Endothelial cell (in vitro differentiated cells): ENCODE measurements at regions not wholly inside any gene's neighbourhood (a gene's known extent, or its start where the extent isn't known, plus 50 kb on each side); places are given as distances from the start of the nearest gene placed in this dataset.

ENCODE experiments used
- DNase-seq: peaks from one replicate; pipeline ENCODE4 v3.0.0; 2021; ENCODE audit warnings: low spot score
- H3K27ac Mint-ChIP-seq: one replicate; pipeline ENCODE4 v1.8.0; 2021; ENCODE audit warnings: mixed read lengths, inconsistent platforms; ENCODE audit not compliant: unreplicated experiment
- H3K27me3 Mint-ChIP-seq: one replicate; pipeline ENCODE4 v1.8.0; 2021; ENCODE audit warnings: mild to moderate bottlenecking, moderate library complexity, mixed read lengths, inconsistent platforms; ENCODE audit not compliant: unreplicated experiment
- H3K36me3 Mint-ChIP-seq: one replicate; pipeline ENCODE4 v1.8.0; 2021; ENCODE audit warnings: mild to moderate bottlenecking, low read depth, mixed read lengths, inconsistent platforms; ENCODE audit not compliant: unreplicated experiment
- H3K4me1 Mint-ChIP-seq: one replicate; pipeline ENCODE4 v1.8.0; 2021; ENCODE audit warnings: mild to moderate bottlenecking, mixed read lengths, inconsistent platforms; ENCODE audit not compliant: unreplicated experiment
- H3K4me3 Mint-ChIP-seq: one replicate; pipeline ENCODE4 v1.8.0; 2021; ENCODE audit warnings: mild to moderate bottlenecking, mixed read lengths, inconsistent platforms; ENCODE audit not compliant: unreplicated experiment
- H3K9me3 Mint-ChIP-seq: one replicate; pipeline ENCODE4 v1.8.0; 2021; ENCODE audit warnings: mixed read lengths, inconsistent platforms; ENCODE audit not compliant: unreplicated experiment
- TF ChIP-seq, protein P1 (sequence below): fragments of 200-600 bp; sonication (generic); IDR thresholded peaks from one replicate; pipeline ENCODE4 v1.5.0; 2021; ENCODE audit warnings: antibody characterized with exemption; ENCODE audit not compliant: unreplicated experiment

- H3K36me3 Mint-ChIP-seq: peaks cover 3% of the 10 kb centered on the region
- no peak overlapping the region for H3K27ac Mint-ChIP-seq
Measured at GRCh38 chr13:44309794-44310757, 63.5 kb upstream of the SERP2 start.

DNA sequence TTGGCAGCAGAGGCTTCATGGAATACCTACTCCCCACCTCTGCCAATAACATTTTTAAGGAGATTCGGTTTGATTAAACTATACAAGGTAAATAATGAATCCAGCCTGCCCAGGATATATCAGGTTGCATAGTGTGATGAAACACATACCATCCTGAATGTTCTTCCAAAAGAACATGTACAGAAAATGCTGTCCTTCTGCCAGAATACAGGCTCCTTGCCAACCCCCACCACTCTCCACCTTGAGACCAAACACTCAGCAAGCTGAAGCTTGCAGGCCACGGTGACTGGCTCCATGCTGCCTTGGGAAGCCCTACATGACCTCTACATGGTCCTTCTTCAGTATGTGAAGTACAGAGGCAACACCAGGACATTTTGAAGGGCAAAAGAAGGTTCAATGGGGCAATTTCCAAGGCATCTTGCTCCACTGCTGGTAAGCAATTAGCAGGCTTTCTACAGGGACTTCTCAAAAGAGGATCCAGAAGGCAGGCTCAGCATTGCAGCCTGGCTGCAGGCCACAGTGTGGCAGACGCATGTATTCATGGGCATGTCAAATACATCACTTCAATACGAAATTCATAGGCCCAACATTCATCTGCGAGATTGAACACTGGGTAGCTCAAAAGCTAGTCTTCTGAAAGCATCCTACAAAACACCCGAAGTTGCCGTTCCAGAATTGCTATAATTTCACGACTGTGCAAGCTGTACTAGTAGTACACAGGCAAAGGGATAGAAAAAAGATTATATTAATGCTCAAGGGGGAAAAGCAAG lies 62.4 kb upstream of the SERP2 start:
- no peak overlapping the region for H3K27ac Mint-ChIP-seq
- no peak overlapping the region for H3K4me3 Mint-ChIP-seq
- TF ChIP-seq, protein P1, sequence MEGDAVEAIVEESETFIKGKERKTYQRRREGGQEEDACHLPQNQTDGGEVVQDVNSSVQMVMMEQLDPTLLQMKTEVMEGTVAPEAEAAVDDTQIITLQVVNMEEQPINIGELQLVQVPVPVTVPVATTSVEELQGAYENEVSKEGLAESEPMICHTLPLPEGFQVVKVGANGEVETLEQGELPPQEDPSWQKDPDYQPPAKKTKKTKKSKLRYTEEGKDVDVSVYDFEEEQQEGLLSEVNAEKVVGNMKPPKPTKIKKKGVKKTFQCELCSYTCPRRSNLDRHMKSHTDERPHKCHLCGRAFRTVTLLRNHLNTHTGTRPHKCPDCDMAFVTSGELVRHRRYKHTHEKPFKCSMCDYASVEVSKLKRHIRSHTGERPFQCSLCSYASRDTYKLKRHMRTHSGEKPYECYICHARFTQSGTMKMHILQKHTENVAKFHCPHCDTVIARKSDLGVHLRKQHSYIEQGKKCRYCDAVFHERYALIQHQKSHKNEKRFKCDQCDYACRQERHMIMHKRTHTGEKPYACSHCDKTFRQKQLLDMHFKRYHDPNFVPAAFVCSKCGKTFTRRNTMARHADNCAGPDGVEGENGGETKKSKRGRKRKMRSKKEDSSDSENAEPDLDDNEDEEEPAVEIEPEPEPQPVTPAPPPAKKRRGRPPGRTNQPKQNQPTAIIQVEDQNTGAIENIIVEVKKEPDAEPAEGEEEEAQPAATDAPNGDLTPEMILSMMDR: no peak
- peaks cover 1% of the 10 kb centered on the region for H3K27me3 Mint-ChIP-seq
- peaks cover 3% of the 10 kb centered on the region for H3K36me3 Mint-ChIP-seq
- no peak for DNase-seq
- peaks cover 14% of the 10 kb centered on the region for H3K4me1 Mint-ChIP-seq
- no peaks in the 10 kb centered on the region for H3K9me3 Mint-ChIP-seq

More at GRCh38 chr13:44309794-44310757, 63.5 kb upstream of the SERP2 start:
- Mint-ChIP-seq H3K9me3 (no peaks in the 10 kb centered on the region), H3K4me3 (no peak overlapping the region), H3K4me1 (peaks cover 24% of the 10 kb centered on the region), H3K27me3 (peaks cover 1% of the 10 kb centered on the region)
- DNase-seq: no peak
- TF ChIP-seq, protein P1: no peak

DNA sequence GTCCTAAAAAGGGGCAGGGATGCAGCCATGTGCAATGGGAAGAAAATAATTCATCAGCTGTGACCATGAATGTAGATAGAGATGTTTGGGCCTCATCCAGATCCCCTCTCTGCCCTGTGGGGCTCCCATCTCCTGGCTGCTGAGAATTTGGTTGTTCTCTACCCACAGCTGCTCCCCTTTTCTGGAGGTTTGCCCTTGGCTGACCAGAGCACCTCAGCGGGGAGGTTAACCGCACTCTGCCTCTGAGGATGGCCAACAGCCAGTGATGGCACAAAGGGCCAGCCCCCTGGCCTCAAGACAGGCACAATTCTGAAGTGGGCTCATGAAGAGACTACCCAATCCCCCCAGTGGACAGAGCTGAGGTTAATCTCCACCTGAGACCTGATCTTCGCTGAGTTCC lies 61.5 kb upstream of the SERP2 start:
- no peak overlapping the region for H3K4me3 Mint-ChIP-seq
- TF ChIP-seq, protein P1: no peak
- no peak overlapping the region for H3K27ac Mint-ChIP-seq
- peaks cover 3% of the 10 kb centered on the region for H3K36me3 Mint-ChIP-seq
- no peak for DNase-seq
- H3K9me3 Mint-ChIP-seq: no peaks in the 10 kb centered on the region
- H3K27me3 Mint-ChIP-seq: peaks cover 1% of the 10 kb centered on the region
- peaks cover 5% of the 10 kb centered on the region for H3K4me1 Mint-ChIP-seq

GRCh38 chr13:44312834-44313551 lies 60.6 kb upstream of the SERP2 start:
- H3K27ac Mint-ChIP-seq: no peak overlapping the region
- H3K9me3 Mint-ChIP-seq: no peaks in the 10 kb centered on the region
- DNase-seq: no peak

More at GRCh38 chr13:44312834-44313551, 60.6 kb upstream of the SERP2 start:
- no peak overlapping the region for H3K4me3 Mint-ChIP-seq
- H3K36me3 Mint-ChIP-seq: peaks cover 3% of the 10 kb centered on the region
- TF ChIP-seq, protein P1: no peak
- H3K27me3 Mint-ChIP-seq: no peaks in the 10 kb centered on the region
- no peaks in the 10 kb centered on the region for H3K4me1 Mint-ChIP-seq
